NB4 (cell line): ENCODE measurements at regions not wholly inside any gene's neighbourhood (a gene's known extent, or its start where the extent isn't known, plus 50 kb on each side); places are given as distances from the start of the nearest gene placed in this dataset.

Source experiments
- CTCF ChIP-seq: IDR thresholded peaks from one replicate; pipeline ENCODE4 v1.5.1; 2012; ENCODE audit warnings: low read depth, low read length
- MAX ChIP-seq: IDR thresholded peaks from 2 replicates; pipeline ENCODE4 v1.6.1; 2011; ENCODE audit warnings: low read depth, low read length
- MYC ChIP-seq: IDR thresholded peaks from 2 replicates; pipeline ENCODE4 v1.6.1; 2011; ENCODE audit warnings: low read depth, low read length
- POLR2A ChIP-seq: IDR thresholded peaks from 2 replicates; pipeline ENCODE4 v1.6.1; 2011; ENCODE audit warnings: mild to moderate bottlenecking; ENCODE audit not compliant: insufficient read length; ENCODE audit errors: extremely low read depth

- TF ChIP-seq CTCF (no peak), POLR2A (no peak), MAX (no peak), MYC (no peak)
Observed at GRCh38 chr4:62644372-62644771, 1444.2 kb downstream of the ADGRL3 start.
